HG03159 (cell line): ENCODE measurements at regions not wholly inside any gene's neighbourhood (a gene's known extent, or its start where the extent isn't known, plus 50 kb on each side); places are given as distances from the start of the nearest gene placed in this dataset.
"Not testable (repeated sequence)": the region's sequence is repeated elsewhere in the genome, so short reads cannot be mapped to it uniquely, and the experiment has no call there.

Experiments
- ATAC-seq: cut with Tn5 transposase; IDR thresholded peaks from one replicate; pipeline ENCODE4 v1.9.1; 2021; ENCODE audit warnings: mild to moderate bottlenecking, moderate library complexity; ENCODE audit not compliant: unreplicated experiment

DNA sequence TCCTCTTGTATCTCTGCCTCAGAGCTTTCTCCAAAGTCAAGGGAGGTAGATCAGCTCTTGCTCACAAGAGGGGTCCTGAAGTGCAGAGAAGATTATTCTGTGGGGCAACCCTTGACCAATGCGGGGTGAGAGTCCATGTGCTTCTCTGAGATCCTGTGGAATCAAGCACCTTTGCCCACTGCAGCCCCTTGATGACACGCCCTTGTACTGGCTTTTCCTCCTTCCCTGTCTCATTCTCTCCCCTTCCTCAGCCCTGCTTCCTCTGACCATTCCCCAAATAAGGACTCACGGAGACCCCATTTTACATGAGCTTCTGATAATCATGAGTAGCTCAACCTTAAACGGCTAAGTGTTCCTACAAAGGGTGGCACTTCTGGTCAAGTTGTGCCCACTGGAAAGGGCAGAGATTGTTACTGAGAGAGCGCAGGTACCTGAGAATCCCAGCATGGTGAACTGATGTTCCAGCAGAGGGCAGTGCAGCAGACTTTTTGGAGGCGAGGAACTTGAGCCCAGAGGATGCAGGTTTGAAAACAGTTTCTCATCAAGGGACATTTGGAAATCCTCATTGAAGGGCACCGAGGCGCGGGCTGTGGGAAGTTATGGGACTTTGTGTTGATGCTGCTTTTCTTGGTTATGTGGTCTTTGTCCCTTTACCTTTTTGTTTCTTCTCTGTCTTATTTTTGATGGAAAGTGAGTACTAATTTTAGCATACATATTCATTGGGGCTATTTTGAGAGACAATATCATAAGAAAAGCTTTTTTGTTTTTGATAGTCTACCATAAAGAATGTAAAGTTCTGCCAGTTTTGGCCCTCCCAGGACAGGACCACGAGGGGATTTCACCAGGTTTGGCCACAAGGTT lies 201.3 kb downstream of the RBM46 start:
- peak; percentile 55 for ATAC-seq

DNA sequence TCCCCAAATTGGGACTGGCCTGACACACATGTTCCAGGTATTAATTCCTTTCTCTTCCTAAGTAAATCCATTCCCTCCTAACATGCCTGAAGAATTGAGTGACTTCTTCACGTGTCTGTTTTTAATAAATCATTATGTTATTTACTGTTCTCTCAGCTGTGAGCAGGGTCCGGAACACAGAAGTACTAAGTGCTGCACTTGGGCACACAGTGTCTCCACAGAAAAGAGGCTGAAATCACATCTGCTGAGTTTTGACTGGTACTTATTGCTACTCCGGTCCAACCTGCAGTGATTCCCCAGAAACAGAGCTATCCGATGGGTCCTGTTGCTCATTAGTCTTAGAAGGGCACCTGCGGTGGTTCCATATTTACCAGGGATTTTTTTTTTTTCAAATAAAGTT lies 202.6 kb downstream of the RBM46 start:
- no peak for ATAC-seq

DNA sequence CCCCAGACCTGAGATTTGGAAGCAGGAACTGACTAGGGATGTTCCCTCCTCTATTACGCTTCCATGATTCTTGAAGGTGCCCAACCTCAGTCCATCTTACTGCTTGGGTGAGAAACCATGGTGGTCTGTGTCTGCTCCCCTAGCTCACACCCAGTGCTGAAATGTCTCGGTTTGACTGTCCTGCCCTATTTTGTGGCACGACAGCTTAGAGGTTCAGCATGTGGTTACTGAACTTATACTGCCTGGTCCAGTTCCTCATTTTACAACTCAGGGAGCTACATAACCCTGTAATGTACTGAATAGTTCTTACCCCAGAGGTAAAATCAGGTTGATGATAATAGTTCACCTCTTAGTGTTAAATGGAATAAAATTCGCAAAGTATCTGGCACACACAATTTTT lies 203.1 kb downstream of the RBM46 start:
- peak; percentile 99 for ATAC-seq

DNA sequence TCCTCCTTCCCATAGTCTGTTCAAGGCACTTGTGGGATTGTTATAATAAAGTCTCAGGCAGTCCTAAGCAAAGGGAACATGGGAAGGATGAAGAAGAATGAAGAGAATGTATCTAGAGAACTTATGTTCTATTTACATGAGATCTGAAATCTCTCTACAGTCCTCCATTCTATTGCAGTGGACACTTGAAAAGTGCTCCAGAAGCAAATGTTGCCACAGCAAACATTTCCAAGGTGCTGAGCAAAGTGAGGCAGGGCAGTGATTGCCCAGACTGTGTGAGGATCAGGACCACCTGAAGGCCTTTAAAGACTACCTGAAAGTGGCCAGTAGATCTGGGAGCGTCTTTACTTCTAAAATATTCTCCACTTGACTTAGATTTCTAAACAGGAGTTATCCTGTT lies 203.5 kb downstream of the RBM46 start:
- ATAC-seq = no peak

DNA sequence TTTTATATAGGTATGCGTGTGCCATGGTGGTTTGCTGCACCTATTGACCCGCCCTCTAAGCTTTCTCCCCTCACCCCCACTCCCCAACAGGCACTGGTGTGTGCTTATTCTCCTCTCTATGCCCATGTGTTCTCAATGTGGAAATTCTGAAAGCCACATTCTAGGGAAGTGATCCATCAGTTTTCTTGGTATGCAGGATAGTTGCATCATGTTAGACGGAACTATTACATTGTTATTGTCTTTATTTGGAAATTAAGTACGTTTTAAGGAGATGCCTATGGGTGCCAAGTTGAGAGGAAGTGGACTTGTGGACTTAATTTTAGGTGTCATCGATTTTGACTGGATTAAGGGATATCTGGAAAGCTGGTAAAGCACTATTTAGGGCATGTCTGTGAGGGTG lies 204.6 kb downstream of the RBM46 start:
- no peak for ATAC-seq

DNA sequence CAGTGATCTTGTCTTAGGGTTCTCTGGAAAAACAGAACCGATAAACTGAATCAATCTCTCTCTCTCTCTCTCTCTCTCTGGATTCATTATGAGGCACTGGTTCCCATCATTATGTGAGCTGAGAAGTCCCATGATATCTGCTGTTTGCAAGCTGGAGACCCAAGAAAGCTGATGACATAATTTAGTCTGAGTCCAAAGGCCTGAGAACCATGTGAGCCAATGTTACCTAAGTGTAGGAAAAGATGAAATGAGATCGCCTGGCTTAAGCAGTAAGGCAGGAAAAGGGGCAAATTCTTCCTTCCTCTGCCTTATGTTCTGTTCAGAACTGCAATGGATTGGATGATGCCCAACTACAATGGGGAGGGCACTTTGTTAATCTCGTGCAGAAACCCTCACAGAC lies 207.4 kb downstream of the RBM46 start:
- ATAC-seq = no peak

DNA sequence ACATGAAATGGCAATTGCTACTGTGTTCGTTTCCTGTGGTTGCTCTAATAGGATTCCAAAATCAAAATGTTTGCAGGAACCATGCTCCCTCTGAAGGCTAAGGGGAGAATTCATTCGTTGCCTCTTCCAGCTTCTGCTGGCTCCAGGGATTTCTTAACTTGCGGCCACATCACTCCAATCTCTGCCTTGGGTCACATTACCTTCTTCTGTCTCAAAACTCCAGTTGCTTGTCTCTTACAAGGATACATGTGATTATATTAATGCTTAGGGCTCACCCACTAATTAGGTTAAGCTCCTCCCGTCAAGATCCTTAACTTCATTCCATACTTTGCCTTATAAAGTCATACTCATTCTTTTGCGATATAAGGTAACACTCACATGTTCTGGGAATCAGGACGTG lies 208.4 kb downstream of the RBM46 start:
- ATAC-seq = no peak

DNA sequence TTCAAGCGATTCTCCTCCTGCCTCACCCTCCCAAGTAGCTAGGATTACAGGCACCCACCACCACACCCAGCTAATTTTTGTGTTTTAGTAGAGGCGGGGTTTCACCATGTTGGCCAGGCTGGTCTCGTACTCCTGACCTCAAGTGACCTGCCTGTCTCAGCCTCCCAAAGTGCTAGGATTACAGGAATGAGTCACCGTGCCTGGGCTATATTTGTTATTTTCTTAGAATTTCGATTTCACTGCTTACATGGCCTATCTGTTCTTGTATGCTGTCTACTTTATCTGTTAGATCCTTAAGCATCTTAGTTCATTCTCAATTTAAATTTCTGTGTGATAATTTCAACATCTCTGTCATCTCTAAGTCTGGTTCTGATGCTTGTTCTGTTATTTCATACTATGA lies 210.6 kb upstream of the NPY2R start:
- ATAC-seq = not testable (repeated sequence)

DNA sequence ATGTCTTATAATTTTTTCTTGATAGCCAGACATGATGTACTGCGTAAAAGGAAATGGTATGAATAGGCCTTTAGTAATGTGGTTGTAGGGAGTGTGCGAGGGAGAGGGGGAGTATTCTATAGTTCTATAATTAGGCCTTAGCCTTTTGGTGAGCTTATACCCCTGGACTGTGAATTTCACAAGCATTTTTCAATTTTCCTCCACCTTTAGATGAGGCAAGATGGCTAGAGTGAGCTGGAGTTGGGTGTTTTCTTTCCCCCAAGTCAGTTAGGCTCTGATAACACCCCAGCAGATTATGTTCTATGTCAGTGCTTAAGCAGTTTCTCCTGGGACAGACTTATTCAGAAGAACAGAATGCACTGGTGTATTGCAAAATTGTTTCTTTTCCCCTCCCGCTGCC lies 210.2 kb upstream of the NPY2R start:
- no peak for ATAC-seq

DNA sequence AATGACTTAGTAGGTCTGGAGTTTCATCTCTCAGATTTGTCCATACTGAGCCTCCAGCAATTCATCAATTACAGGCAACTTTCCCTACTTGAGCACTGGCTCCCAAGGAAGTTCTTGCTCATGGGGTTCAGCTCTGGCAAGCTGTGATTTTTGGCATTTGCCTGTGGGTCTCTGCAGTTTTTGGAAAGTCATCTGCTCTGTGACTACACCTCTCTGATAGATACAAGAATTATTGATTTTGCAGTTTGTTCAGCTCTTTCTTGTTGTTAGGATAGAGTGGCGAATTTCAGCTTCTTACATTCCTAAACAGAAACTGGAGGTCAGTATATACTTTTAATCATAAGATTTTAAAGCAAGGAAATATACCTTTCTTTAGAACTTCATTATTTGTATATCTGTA lies 209.7 kb upstream of the NPY2R start:
- no peak for ATAC-seq

DNA sequence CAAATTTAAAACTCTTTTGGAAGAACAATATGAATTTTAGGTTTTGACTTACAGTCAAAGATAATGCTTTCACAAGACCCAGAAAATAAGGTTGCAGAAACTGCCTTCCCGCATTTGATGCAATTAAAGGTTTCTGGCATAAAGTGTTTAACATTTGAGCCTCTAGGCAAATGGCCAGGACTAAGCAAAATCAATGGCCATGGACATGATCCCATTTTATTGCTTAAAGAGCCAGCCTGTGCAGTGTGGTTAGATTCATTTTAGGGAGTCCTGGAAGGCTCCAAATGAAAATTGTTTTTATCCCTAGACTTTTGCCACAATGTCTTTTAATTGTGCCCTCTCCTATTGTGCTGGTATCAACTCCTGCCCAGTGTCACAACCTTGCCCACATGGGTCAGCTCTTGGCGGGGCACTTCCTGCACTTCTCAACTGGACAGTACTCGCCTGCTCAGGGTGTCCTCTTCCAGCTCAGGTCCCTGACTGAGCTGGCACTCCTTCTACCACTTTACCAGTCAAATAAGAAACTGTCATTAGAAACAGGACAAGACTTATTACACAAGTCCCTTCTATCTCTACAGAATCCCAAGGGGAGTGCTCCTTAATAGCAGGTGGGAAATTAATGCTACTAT lies 208.4 kb upstream of the NPY2R start:
- no peak for ATAC-seq

DNA sequence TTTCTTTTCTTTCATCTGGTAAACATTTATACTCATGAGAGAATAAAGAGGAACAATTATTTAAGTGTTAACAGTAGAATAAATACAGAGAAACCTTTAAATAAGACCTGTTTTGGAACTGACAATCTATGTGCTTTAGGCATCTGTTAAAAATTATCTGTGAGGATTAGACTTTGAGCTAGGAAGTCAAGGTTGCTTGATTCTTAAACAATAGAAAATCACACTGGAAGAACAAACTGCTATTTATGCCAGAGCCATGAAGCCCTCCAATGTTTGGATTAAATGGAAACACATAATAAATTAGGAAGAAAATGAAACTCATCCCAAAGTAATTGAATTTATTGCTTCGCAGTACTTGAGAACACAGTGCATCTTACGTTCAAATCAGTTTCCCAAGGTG lies 207.2 kb upstream of the NPY2R start:
- no peak for ATAC-seq

DNA sequence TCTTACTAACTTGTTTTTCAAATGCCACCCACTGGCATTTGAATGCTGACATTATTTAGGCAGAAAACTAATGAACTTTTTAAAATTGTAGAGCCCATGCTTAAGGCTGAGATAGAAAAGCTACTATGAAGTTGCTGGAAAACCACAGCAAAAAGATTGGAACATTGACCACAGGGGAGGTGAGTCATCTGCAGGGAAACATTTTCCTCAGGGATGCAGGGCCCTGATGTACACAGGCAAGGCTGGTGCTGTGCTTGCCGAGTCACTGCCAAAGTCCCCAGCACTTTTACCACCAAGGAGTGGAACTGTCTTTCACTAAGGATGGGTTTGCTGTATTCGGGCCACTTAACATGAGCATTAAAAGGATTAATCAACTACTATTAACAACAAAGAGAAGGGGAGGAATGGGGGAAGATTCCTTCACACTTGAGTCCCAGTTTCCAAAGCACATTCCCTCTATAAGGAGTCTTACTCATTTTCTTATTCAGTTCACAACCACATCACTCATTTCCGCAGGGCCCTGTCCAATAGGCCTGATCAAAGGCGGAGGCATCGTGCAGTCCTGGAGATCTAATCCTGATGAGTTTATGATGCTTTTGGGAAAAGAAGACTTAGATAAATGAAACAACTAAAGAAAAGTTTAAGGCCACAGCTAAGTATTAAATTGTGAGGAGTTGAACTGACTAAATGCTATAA lies 202.9 kb upstream of the NPY2R start:
- ATAC-seq = no peak

DNA sequence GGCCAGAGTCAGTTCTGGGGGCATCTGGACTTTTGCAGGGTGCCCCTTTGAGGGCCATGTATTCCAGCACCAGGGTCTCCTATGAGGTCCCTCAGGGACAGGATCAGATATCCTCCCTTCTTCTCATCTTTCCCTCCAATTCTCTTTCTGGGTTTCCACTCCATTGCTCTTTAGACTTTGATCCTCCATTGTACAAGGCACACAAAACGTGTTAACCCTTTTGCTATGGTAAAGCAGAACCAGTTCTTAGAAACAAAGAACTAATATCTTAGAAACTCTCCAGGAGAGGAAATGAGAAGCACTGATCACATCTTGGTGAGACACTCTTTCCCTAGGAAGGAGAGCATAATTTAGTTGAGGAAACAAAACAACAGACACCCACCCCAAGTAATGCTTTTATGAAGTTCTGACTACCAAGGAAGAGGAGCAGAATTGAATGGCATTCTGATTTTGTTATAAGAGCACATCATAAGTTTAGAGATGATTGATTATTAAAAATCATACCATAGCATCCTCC lies 200.7 kb upstream of the NPY2R start:
- no peak for ATAC-seq

DNA sequence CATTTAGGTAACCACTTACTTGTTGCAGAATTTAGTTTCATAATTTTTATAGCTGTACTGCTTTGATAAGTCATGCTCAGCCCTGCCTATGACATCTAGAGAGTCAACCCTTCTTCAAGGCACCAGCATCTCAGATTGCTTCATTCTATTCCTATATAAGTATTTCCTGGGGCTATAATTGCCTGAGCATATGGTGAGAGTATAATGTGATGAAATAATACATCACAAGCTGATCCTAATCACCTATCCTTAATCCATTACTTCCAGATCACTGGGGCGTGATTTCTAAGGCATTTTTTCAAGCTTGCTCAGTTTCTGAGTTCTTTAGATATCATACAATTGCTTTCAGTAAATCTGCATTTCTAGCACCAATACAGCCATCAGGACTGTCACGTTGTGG lies 200.0 kb upstream of the NPY2R start:
- no peak for ATAC-seq

DNA sequence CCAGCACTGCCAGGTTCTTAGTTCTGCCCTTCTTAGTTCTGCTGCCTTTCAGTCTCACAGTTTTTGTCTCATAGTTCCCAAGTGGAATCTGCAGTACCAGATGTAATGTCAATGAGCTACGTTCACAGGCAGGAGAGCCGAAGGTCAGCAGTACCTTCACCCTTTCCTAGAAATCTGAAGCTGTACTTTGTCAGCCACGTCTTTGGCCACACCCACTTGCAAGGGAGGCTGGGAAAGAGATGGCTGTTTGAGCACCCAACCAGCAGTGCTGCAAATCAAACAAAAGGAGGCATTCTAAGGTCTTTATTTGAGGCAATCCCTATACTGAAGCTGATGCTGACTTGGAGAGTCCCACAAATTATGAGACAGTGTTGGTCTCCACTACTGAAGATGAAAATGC lies 199.1 kb upstream of the NPY2R start:
- no peak for ATAC-seq

DNA sequence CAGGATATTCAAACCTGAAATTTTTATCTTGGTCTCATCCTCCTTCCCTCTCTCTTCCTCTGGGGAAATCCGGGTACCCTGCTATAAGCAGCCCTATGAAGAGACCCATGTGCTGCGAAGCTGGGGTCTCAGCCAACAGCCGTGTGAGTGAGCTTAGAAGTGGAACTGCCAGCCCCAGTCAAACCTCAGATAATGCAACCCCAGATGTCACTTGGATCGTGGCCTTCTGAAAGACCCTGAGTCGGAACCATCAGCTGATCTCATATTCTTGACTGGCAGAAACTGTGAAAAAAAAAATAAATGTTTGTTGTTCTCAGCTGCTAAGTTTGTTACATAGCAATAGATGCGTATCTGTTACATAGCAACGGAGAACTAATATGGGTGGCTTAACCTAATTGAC lies 198.1 kb upstream of the NPY2R start:
- ATAC-seq = no peak

DNA sequence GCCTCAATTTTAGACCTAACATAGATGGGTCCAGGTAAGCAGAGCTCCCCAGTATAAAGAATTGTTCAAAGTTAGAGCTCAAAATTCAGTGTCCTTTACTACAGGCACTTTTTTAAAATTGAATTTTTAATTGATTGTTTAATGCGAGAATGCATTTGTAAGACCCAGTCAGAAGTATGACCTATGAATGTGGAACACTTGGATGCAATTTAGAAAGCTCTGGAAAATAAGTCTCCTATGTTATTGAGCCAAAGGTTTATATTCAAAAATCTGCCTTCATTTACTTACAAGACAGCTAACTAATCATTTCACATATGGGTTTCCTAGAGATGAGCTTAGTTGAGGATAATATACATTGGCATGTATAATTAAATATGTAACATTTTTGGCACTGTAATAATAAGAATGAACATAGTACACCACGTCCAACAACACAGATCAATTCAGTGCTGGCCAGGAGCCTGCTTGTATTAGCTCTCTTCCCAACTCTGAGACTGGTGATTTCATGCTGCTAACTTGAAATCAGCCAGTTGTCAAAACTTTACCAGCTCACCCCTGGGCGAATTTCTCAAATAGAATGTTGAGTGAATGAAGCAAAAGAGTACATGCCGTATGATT lies 197.2 kb upstream of the NPY2R start:
- no peak for ATAC-seq

DNA sequence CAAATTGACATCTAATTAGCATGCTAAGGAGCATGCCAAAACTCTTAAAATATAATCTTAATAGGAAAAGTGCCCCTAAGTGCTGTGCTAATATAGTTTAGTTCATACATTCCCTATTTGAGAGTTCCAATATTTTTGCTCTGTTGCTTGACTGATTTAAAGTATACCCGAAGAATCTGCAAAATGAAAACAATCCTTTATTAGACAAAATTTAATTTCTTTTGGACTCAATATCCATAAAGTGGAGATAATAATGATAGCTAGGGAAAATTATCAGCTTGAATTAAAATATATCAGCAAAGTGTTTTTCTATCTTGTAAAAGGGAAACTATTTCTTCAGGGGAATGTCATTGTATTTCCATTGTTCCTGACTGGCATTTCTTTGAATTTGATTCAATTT lies 196.0 kb upstream of the NPY2R start:
- ATAC-seq = no peak

DNA sequence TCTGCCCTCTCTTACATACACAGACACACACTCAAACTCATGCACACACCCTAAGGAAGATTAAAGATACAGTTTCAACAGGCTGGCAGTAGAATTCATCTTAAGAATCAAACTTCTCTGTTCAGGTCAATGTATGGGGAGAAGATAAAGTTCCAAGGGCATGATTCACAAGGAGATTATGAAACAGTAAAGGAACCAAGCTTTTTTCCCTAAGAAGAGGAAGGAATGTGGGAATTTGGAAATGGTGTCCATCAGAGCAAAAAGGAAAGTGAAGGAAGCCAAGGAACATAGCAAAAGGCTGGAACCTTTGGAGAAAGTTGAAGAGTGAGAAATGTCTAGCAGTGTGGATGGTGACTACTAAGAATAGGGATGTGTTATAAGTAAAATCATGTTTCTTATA lies 191.0 kb upstream of the NPY2R start:
- ATAC-seq = no peak

DNA sequence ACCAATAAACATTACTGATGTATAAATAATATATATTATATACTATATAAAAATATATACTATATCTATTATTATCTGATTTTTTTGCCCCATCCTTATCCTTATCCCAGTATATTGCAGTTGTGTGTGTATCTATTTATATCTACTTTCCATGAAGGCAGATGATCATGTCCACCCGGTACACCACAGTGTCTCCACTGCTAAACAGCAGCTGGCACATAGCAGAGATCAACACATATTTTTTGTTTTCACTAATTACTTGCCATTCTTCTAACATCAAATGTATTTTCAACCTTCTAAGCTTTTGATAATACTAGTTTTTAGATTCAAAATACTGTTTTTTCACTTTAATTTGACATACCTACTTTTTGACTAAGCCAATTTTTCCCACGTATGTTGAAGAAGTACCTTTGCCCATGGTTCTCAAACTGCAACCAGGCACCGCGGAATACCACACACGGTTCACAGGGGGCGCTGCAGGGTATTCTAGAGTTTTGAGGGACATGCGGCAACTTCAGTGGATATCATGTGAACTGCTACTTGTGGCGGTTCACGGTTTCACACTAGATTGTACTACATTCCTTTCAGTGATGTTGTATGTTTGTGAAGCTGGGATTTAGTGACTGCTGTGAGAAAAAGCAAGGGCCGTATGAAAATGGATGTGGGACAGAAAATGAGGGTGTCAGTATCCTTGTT lies 182.5 kb upstream of the NPY2R start:
- peak; percentile 96 for ATAC-seq
